K562 (cell line): ENCODE measurements at regions not wholly inside any gene's neighbourhood (a gene's known extent, or its start where the extent isn't known, plus 50 kb on each side); places are given as distances from the start of the nearest gene placed in this dataset.

Experiments used
- ATAC-seq: fragments of 200-7000 bp; cut with Tn5 transposase; 3 replicates; pipeline ENCODE4 v1.9.1; 2020; ENCODE audit warnings: moderate library complexity
- BruUV-seq: library from RNA; stranded (reverse); fragments of 400-500 nt; replicated peaks from 2 replicates; lab custom pipeline; 2021; lab: Mats Ljungman, UMichigan
- CTCF ChIA-PET: fragments of 300-600 bp; formaldehyde crosslinking; extraction: SDS; loops from one replicate; lab custom pipeline; 2021; ENCODE audit warnings: low intra/inter-chr PET ratio; lab: Yijun Ruan, JAX
- POLR2A ChIA-PET: fragments of 300-600, 350-650 bp; sonication (Branson Sonifier 250); formaldehyde crosslinking; extraction: SDS; loops from one replicate; lab custom pipeline; 2021; ENCODE audit warnings: antibody characterized with exemption, inconsistent platforms; lab: Yijun Ruan, JAX
- DNase-seq, 4 experiments: peaks; one replicate each; pipeline versions ENCODE4 v3.0.0 to v3.0.0-alpha.2; 2011 to 2018; ENCODE audit warnings: low spot score in 3 of 4, mixed read lengths in 3 of 4; ENCODE audit errors: extremely low read depth in 1 of 4
- FAIRE-seq: peaks from 2 replicates; lab custom pipeline; 2011; peaks lifted over from hg19 to GRCh38; lab: Jason Lieb, UNC
- H2AFZ ChIP-seq: 2 replicates; pipeline ENCODE4 v1.6.0; 2011; ENCODE audit warnings: low read depth, low read length, control low read depth, inconsistent platforms
- H3K27ac ChIP-seq: fragments of 200-600 bp; 3 replicates; pipeline ENCODE4 v1.8.0; 2011; ENCODE audit warnings: low read depth, mild to moderate bottlenecking, control low read depth, inconsistent platforms, low read length, moderate library complexity, mixed read lengths; ENCODE audit errors: extremely low read depth
- H3K27me3 ChIP-seq, 2 experiments: fragments of 300-600 bp in 1 of 2; 2 replicates in 1 of 2; 3 replicates in 1 of 2; pipeline versions ENCODE4 v1.6.0 to v1.8.0; 2011; ENCODE audit warnings: inconsistent platforms in 2 of 2, low read length in 2 of 2, mild to moderate bottlenecking in 1 of 2, mixed read lengths in 1 of 2, moderate library complexity in 1 of 2; ENCODE audit not compliant: control insufficient read depth in 2 of 2, insufficient read depth in 2 of 2
- H3K36me3 ChIP-seq: fragments of 300-600 bp; 3 replicates; pipeline ENCODE4 v1.8.0; 2011; ENCODE audit warnings: mild to moderate bottlenecking, low read length, inconsistent platforms; ENCODE audit not compliant: control insufficient read depth, insufficient read depth
- H3K4me1 ChIP-seq, 2 experiments: fragments of 200-600 bp in 1 of 2; replicated peaks in 1 of 2; 2 replicates in 1 of 2; 3 replicates in 1 of 2; pipeline versions ENCODE4 v1.5.1 to v1.8.0; 2011; ENCODE audit warnings: inconsistent platforms in 2 of 2, low read length in 2 of 2, mild to moderate bottlenecking in 1 of 2, mixed read lengths in 1 of 2, moderate library complexity in 1 of 2; ENCODE audit not compliant: control insufficient read depth in 2 of 2, insufficient read depth in 2 of 2
- H3K4me2 ChIP-seq: 2 replicates; pipeline ENCODE4 v1.6.1; 2011; ENCODE audit warnings: low read length, control low read depth, inconsistent platforms, mixed read lengths; ENCODE audit not compliant: insufficient read depth
- H3K4me3 ChIP-seq: fragments of 200-600 bp; sonication (generic), shearing (Covaris generic); 2 replicates; pipeline ENCODE4 v1.5.1; 2016; ENCODE audit warnings: control low read depth, inconsistent platforms
- H3K79me2 ChIP-seq: fragments of 200-600 bp; 3 replicates; pipeline ENCODE4 v1.8.0; 2011; ENCODE audit warnings: low read length, inconsistent platforms; ENCODE audit not compliant: control insufficient read depth, insufficient read depth
- H3K9ac ChIP-seq, 2 experiments: 2 replicates each; pipeline versions ENCODE4 v1.6.0 to v1.6.1; 2011; ENCODE audit warnings: low read depth in 2 of 2, low read length in 2 of 2, control low read depth in 1 of 2, inconsistent platforms in 1 of 2, mild to moderate bottlenecking in 1 of 2, mixed read lengths in 1 of 2; ENCODE audit not compliant: insufficient read depth in 1 of 2
- H3K9me1 ChIP-seq: one replicate; pipeline ENCODE4 v1.6.0; 2011; ENCODE audit warnings: inconsistent platforms, mild to moderate bottlenecking, low read length, moderate library complexity; ENCODE audit not compliant: control insufficient read depth, insufficient read depth
- H3K9me3 ChIP-seq: replicated peaks from 2 replicates; pipeline ENCODE4 v1.5.1; 2011; ENCODE audit warnings: low read depth, low read length, inconsistent platforms; ENCODE audit not compliant: control insufficient read depth, insufficient read depth
- H4K20me1 ChIP-seq: replicated peaks from 2 replicates; pipeline ENCODE4 v1.6.1; 2011; ENCODE audit warnings: low read length, inconsistent platforms, mixed read lengths; ENCODE audit not compliant: control insufficient read depth, insufficient read depth
- ARID3B ChIP-seq: fragments of 250-450 bp; sonication (Bioruptor Pico); IDR thresholded peaks from 2 replicates; pipeline ENCODE4 v1.4.0; 2020; ENCODE audit warnings: borderline replicate concordance
- CXXC5 ChIP-seq: fragments of 250-450 bp; sonication (Bioruptor Pico); IDR thresholded peaks from 2 replicates; pipeline ENCODE4 v1.8.0; 2022; ENCODE audit warnings: inconsistent platforms, mild to moderate bottlenecking, moderate library complexity
- DMBX1 ChIP-seq: fragments of 250-450 bp; sonication (Bioruptor Pico); IDR thresholded peaks from 2 replicates; pipeline ENCODE4 v1.8.0; 2022; ENCODE audit warnings: inconsistent platforms, mild to moderate bottlenecking, moderate library complexity, borderline replicate concordance
- ELF1 ChIP-seq: fragments of 200-800 bp; sonication (Bioruptor generic); IDR thresholded peaks from 2 replicates; pipeline ENCODE4 v1.6.1; 2016; ENCODE audit warnings: missing genetic modification characterization, missing compliant biosample characterization
- HNRNPLL ChIP-seq: fragments of 200-400 bp; formaldehyde crosslinking; IDR thresholded peaks from 2 replicates; pipeline ENCODE4 v1.6.1; 2017; ENCODE audit warnings: low read length, low read depth, mild to moderate bottlenecking; ENCODE audit not compliant: poor library complexity, severe bottlenecking
- MAFG ChIP-seq: fragments of 450-650 bp; conservative IDR thresholded peaks from 2 replicates; pipeline ENCODE4 v1.6.1; 2016; ENCODE audit warnings: missing genetic modification characterization, missing compliant biosample characterization
- NCOA4 ChIP-seq: fragments of 450-650 bp; IDR thresholded peaks from 2 replicates; pipeline ENCODE4 v1.6.1; 2018; ENCODE audit warnings: mild to moderate bottlenecking; ENCODE audit not compliant: partially characterized antibody
- POU5F1 ChIP-seq: fragments of 150-350 bp; IDR thresholded peaks from 2 replicates; pipeline ENCODE4 v1.6.1; 2014; ENCODE audit warnings: borderline replicate concordance, low read length, low read depth, mild to moderate bottlenecking; ENCODE audit not compliant: partially characterized antibody
- TAF7 ChIP-seq: fragments of 450-650 bp; IDR thresholded peaks from 2 replicates; pipeline ENCODE4 v1.6.1; 2016; ENCODE audit warnings: missing genetic modification characterization, missing compliant biosample characterization
- TRIM24 ChIP-seq, 2 experiments: fragments of 450-650 bp; IDR thresholded peaks; 2 replicates each; pipeline ENCODE4 v1.6.1; 2016
- ZBTB9 ChIP-seq: fragments of 450-650 bp; formaldehyde crosslinking; IDR thresholded peaks from 2 replicates; pipeline ENCODE4 v1.4.0; 2020; ENCODE audit warnings: mild to moderate bottlenecking, moderate library complexity
- ZNF583 ChIP-seq: fragments of 250-450 bp; sonication (Bioruptor Pico); IDR thresholded peaks from 2 replicates; pipeline ENCODE4 v1.4.0; 2020
- ZNF695 ChIP-seq: fragments of 450-650 bp; formaldehyde crosslinking; IDR thresholded peaks from 2 replicates; pipeline ENCODE4 v1.4.0; 2020; ENCODE audit warnings: mild to moderate bottlenecking, moderate library complexity
- WGBS: fragments of 100-300 bp; shearing (Covaris generic); methylation state at CpG from one replicate; pipeline ENCODE4 v1.1.6; 2016; ENCODE audit warnings: low coverage, mixed read lengths; ENCODE audit not compliant: insufficient coverage; ENCODE audit errors: missing lambda C conversion rate; 5-methylcytosine and 5-hydroxymethylcytosine counted together
- in situ Hi-C: fragments of 300-500 bp; cut with MboI; formaldehyde crosslinking; loops from 4 replicates; pipeline ENCODE4 v1.15.0; 2018; ENCODE audit warnings: inconsistent platforms, mixed read lengths
- intact Hi-C: fragments of 100-400 bp; cut with micrococcal nuclease; formaldehyde crosslinking; loops from 2 replicates; pipeline ENCODE4 v1.14.2; 2022

DNA sequence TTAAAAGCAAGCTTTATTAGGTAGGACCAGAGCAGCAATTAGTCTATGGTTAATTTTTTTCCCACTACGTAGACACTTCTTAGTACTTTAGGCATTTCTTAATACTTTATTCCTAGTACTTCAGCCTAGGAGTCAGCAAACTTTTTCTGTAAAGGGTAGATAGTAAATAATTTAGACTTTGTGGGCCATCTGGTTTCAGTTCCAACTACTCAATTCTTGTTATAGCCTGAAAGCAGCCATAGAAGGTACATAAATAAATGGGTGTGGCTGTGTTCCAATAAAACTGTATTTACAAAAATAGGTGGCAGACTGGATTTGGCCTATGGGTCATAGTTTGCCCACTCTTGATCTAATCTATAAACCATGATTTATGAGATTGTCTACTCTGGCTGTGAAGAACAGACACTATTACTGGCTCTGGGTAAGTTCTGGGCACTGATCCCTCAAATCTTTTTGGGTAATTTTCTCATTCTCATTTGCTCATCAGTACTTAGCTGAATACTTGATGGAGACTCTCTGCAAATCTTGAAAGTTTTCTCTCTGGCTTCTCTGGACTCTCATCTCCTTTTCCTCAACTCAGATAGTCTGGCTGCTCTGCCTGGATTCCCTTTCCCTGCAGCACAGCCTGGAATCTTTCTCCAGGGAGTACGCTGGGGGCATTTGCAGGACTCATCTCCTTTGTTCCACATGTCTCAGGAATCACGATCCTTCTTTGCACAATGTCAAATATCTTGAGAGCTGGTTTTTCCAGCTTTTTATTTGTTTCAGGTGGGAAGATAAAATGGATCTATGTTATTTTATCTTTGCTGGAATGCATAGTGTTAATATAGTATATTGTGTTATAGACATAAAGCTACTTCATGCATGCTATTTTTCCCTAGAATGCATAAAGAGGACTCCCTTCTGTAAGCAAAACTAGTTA, 524.8 kb upstream of the TBL1XR1 start (continued):
- TF ChIP-seq POU5F1 (no peak), DMBX1 (no peak), MAFG (no peak), ZNF583 (CRISPR knock-in tag) (no peak), TRIM24 (IDR thresholded peaks at IDR 0.05) (no peak), ZNF695 (CRISPR knock-in tag) (no peak)

- Histone ChIP-seq H3K9me1 (no peaks in the 10 kb centered on the region), H2AFZ (no peak overlapping the region), H3K9ac (no peak overlapping the region), H3K4me3 (no peak overlapping the region), H3K79me2 (no peaks in the 10 kb centered on the region), H4K20me1 (no peaks in the 10 kb centered on the region), H3K9me3 (no peaks in the 10 kb centered on the region), H3K36me3 (no peaks in the 10 kb centered on the region), H3K27ac (no peak overlapping the region), H3K4me1 (no peaks in the 10 kb centered on the region), H3K4me2 (no peak overlapping the region), H3K27me3 (0 out of 5 replicates have a peak, but pooled peaks cover 0 to 5% of the 10 kb centered on the region in 2 experiments)
- 13% methylated on average over 6 of the region's 6 CpGs for WGBS
- FAIRE-seq (no peak), ATAC-seq (no peak), DNase-seq (no peak)
- intact Hi-C loops (no loop called here), in situ Hi-C loops (no loop called here)
- ChIA-PET POLR2A (no interaction called here), CTCF (no interaction called here)
- no TSS peak for BruUV-seq
- TF ChIP-seq HNRNPLL (no peak), TAF7 (tag) (no peak), CXXC5 (CRISPR knock-in tag) (no peak), ZBTB9 (CRISPR knock-in tag) (no peak), NCOA4 (no peak), ELF1 (tag) (no peak), ARID3B (CRISPR knock-in tag) (no peak)
Observed at GRCh38 chr3:177724020-177724638, 526.8 kb upstream of the TBL1XR1 start.
